GM12865 (cell line): ENCODE measurements at regions not wholly inside any gene's neighbourhood (a gene's known extent, or its start where the extent isn't known, plus 50 kb on each side); places are given as distances from the start of the nearest gene placed in this dataset.
"Not testable (repeated sequence)": the region's sequence is repeated elsewhere in the genome, so short reads cannot be mapped to it uniquely, and the experiment has no call there.

Experiments used
- DNase-seq: peaks from one replicate; pipeline ENCODE4 v3.0.0; 2010; ENCODE audit warnings: low read depth
- H3K4me3 ChIP-seq: 2 replicates; pipeline ENCODE4 v1.5.1; 2011; ENCODE audit warnings: mild to moderate bottlenecking, low read depth, low read length, control low read depth
- CTCF ChIP-seq: IDR thresholded peaks from 2 replicates; pipeline ENCODE4 v1.5.1; 2011; ENCODE audit warnings: low read length, control low read depth, low read depth, inconsistent platforms; ENCODE audit not compliant: insufficient read depth; ENCODE audit errors: missing control alignments

DNA sequence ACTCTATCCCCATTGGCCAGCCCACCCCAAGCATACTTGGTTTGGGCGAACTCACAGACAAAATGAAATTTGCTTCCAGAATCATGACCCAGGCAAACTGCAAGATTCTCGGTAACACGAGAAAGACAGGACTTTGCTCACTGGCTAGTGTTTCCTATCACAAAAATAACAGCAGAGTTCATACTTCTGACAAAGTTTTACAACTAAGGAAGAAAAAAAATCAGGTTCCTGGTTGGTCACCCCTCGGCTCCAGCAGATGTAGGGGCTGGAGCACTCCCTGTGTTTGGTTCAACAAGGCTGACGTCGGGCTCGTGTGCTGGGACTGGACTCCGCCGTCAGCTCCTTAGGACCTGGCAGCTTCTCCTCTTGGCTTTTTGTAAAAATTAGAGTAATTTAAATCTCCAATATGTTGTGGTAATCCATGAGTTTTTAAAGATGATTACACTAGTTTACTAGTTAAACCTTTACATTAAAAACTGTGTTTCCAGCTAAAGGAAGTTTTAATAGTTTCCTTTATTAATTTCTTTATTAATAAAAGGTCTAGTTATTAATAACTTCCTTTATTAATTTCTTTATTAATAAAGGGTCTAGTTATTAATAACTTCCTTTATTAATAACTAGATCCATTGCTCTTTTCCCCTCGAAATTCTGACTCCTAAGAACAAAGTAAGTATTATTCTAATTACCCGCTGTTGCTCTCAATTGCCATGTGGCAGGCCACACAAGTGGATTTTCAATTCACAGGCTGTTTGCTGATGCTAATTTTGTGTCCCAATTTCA is 115.6 kb upstream of the RNF32 start:
- DNase-seq, result no peak
- no peak for TF ChIP-seq CTCF

GRCh38 chr7:156523447-156524048 is 117.0 kb upstream of the RNF32 start:
- no peak overlapping the region for H3K4me3 ChIP-seq
- no peak for TF ChIP-seq CTCF
- no peak for DNase-seq

More for the DNA sequence above, 115.6 kb upstream of the RNF32 start:
- H3K4me3 ChIP-seq, result no peak overlapping the region

DNA sequence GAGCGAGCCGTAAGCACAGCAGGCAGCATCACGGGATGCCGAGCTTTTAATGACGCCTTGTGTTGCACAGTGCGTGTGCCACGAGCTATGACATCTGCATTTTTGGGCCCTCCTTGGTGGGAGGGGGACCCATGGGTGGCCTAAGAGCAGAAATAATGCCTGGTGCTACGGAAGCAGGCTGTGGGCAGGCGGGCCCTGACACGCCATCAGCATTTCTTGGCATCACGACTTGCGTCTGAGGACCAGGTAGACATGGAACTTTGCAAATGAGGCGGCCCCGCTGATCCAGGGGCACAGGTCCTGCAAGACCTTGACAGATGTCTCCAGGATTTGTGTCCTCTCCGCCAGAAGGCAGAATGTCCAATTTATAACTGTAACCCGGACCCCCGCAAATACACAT is 117.8 kb upstream of the RNF32 start:
- H3K4me3 ChIP-seq, result no peak overlapping the region
- no peak for TF ChIP-seq CTCF
- no peak for DNase-seq

GRCh38 chr7:156519070-156519469 is 121.5 kb upstream of the RNF32 start:
- no peak for TF ChIP-seq CTCF
- H3K4me3 ChIP-seq, result no peak overlapping the region
- DNase-seq, result no peak

DNA sequence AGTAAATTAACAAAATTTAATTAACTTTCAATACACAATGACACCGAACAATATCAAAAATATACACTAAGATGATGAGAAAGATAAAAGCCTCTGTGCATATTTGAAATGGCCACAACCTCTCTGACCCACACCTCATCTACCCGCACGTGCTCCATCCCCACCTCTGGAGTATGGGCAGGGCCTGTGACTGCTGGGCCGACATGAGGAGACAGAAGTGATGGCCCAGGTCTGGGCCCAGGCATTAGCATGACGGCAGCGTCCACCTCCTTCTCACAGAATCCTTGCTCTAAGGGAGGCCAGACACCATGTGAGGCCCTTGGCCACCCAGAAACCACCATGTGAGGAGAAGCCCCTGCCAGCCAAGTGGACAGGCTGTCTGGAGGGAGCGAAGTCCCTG is 122.1 kb upstream of the RNF32 start:
- TF ChIP-seq CTCF, result no peak
- no peak overlapping the region for H3K4me3 ChIP-seq
- DNase-seq, result no peak

DNA sequence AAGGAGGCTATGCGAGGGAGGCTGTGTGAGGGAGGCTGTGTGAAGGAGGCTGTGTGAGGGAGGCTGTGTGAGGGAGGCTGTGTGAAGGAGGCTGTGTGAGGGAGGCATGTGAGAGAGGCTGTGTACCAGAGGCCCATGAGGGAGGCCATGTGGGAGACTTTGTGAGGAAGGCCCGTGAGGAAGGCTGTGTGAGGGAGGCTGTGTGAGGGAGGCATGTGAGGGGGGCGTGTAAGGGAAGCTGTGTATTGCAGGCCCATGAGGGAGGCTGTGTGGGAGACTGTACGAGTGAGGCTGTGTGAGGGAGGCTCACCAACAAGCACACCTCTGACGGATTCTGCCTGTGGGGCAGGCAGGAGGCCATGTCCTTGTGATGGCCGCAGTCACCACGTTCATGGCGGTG is 122.7 kb upstream of the RNF32 start:
- DNase-seq, H3K4me3 ChIP-seq: not testable (repeated sequence)

- no peak for DNase-seq
- no peak overlapping the region for H3K4me3 ChIP-seq
- TF ChIP-seq CTCF, result no peak
These were observed 123.7 kb upstream of the RNF32 start for GRCh38 chr7:156516791-156517378.
